Trophoblast cell (in vitro differentiated cells and primary cell): ENCODE measurements at regions not wholly inside any gene's neighbourhood (a gene's known extent, or its start where the extent isn't known, plus 50 kb on each side); places are given as distances from the start of the nearest gene placed in this dataset.

Experiments used
- DNase-seq, 2 donors: peaks; one replicate each; pipeline ENCODE4 v3.0.0-alpha.2; 2016
- H2AFZ ChIP-seq: 2 replicates; pipeline ENCODE4 v1.6.1; 2013; ENCODE audit warnings: low read length, moderate library complexity, mild to moderate bottlenecking; ENCODE audit not compliant: insufficient read depth, poor library complexity
- H2AK5ac ChIP-seq: 2 replicates; pipeline ENCODE4 v1.6.1; 2013; ENCODE audit warnings: mild to moderate bottlenecking, low read length
- H2BK120ac ChIP-seq: 2 replicates; pipeline ENCODE4 v1.6.1; 2013; ENCODE audit warnings: low read length, mild to moderate bottlenecking, moderate library complexity; ENCODE audit not compliant: insufficient read depth, poor library complexity
- H2BK12ac ChIP-seq: 2 replicates; pipeline ENCODE4 v1.6.1; 2013; ENCODE audit warnings: mild to moderate bottlenecking, low read length, moderate library complexity
- H2BK5ac ChIP-seq: 2 replicates; pipeline ENCODE4 v1.6.1; 2013; ENCODE audit warnings: low read length, low read depth, moderate library complexity, mild to moderate bottlenecking; ENCODE audit not compliant: poor library complexity
- H3K14ac ChIP-seq: 2 replicates; pipeline ENCODE4 v1.6.1; 2013; ENCODE audit warnings: mild to moderate bottlenecking, low read length
- H3K18ac ChIP-seq: 2 replicates; pipeline ENCODE4 v1.6.1; 2013; ENCODE audit warnings: mild to moderate bottlenecking, low read length
- H3K23ac ChIP-seq: 2 replicates; pipeline ENCODE4 v1.6.1; 2013; ENCODE audit warnings: low read length
- H3K27ac ChIP-seq: 2 replicates; pipeline ENCODE4 v1.5.1; 2013; ENCODE audit warnings: low read depth, mild to moderate bottlenecking, inconsistent platforms, low read length, moderate library complexity
- H3K27me3 ChIP-seq: 2 replicates; pipeline ENCODE4 v1.6.1; 2013; ENCODE audit warnings: inconsistent platforms, mild to moderate bottlenecking, low read length, moderate library complexity; ENCODE audit not compliant: insufficient read depth
- H3K36me3 ChIP-seq, 2 experiments: 1 replicate in 1 of 2; 2 replicates in 1 of 2; pipeline ENCODE4 v1.6.1; 2013; ENCODE audit warnings: low read length in 2 of 2, mild to moderate bottlenecking in 2 of 2, moderate library complexity in 1 of 2; ENCODE audit not compliant: insufficient read depth in 2 of 2, control insufficient read depth in 1 of 2
- H3K4ac ChIP-seq: 2 replicates; pipeline ENCODE4 v1.6.1; 2013; ENCODE audit warnings: low read depth, mild to moderate bottlenecking, low read length, moderate library complexity
- H3K4me1 ChIP-seq, 2 experiments: 1 replicate in 1 of 2; 2 replicates in 1 of 2; pipeline ENCODE4 v1.6.1; 2013; ENCODE audit warnings: low read length in 2 of 2, mild to moderate bottlenecking in 2 of 2, moderate library complexity in 1 of 2; ENCODE audit not compliant: insufficient read depth in 2 of 2, control insufficient read depth in 1 of 2
- H3K4me2 ChIP-seq: 2 replicates; pipeline ENCODE4 v1.6.1; 2013; ENCODE audit warnings: inconsistent platforms, mild to moderate bottlenecking, low read length, moderate library complexity
- H3K4me3 ChIP-seq: 2 replicates; pipeline ENCODE4 v1.5.1; 2013; ENCODE audit warnings: mild to moderate bottlenecking, low read depth, low read length, inconsistent platforms
- H3K79me1 ChIP-seq: one replicate; pipeline ENCODE4 v1.6.1; 2013; ENCODE audit warnings: low read length
- H3K79me2 ChIP-seq: 2 replicates; pipeline ENCODE4 v1.6.1; 2013; ENCODE audit warnings: low read length, mild to moderate bottlenecking; ENCODE audit not compliant: control insufficient read depth, insufficient read depth, poor library complexity
- H3K9ac ChIP-seq: 2 replicates; pipeline ENCODE4 v1.6.1; 2013; ENCODE audit warnings: mild to moderate bottlenecking, low read length
- H3K9me3 ChIP-seq: 2 replicates; pipeline ENCODE4 v1.6.1; 2013; ENCODE audit warnings: low read depth, mild to moderate bottlenecking, control low read depth, inconsistent platforms, low read length; ENCODE audit not compliant: insufficient read depth
- H4K12ac ChIP-seq: 2 replicates; pipeline ENCODE4 v1.6.1; 2013; ENCODE audit warnings: low read depth, mild to moderate bottlenecking, low read length, moderate library complexity
- H4K8ac ChIP-seq: 2 replicates; pipeline ENCODE4 v1.6.1; 2013; ENCODE audit warnings: low read depth, mild to moderate bottlenecking, low read length, moderate library complexity
- H4K91ac ChIP-seq: one replicate; pipeline ENCODE4 v1.6.1; 2013; ENCODE audit warnings: low read depth, mild to moderate bottlenecking, low read length, moderate library complexity
- WGBS: extraction: QIAGEN DNeasy Blood & Tissue Kit; methylation state at CpG from one replicate; pipeline ENCODE4 v1.1.7; 2013; ENCODE audit warnings: missing lambda C conversion rate; ENCODE audit not compliant: insufficient read length, insufficient coverage; ENCODE audit errors: extremely low coverage; 5-methylcytosine and 5-hydroxymethylcytosine counted together

DNA sequence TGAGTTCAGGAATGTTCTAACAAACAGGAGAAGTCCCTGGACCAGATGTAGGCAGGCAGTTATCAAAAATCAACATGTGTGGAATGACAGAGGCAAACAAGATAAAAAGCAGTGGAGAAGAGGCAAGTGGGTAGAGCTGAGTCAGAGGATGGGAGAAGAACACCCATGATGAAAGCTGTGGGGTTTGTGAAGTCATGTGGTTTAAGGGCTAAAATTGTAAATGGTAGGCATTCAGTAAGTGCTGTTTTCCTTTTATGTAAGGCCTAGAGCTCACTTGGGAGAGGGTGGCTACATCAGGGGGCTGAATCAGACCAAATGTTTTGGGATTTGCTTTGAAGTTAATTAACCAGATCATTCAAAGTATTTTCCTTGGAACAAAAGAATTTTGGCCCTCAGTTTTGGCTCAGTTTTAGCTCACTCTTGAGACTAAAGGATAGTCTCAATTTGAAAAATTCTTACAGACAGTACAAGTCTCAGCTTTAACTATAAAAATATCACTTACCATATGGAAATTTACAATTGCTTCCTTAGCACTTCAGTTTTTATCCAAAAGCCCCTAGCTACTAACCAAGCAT lies 114.5 kb upstream of the PCDH7 start:
- H3K9ac ChIP-seq: no peak overlapping the region
- H3K18ac ChIP-seq: no peak overlapping the region
- no peak overlapping the region for H3K4me2 ChIP-seq
- no peak overlapping the region for H3K27ac ChIP-seq
- no peak overlapping the region for H4K12ac ChIP-seq
- no peak overlapping the region for H2BK5ac ChIP-seq
- no peaks in the 10 kb centered on the region for H3K9me3 ChIP-seq
- no peaks in the 10 kb centered on the region for H3K79me2 ChIP-seq
- no peak overlapping the region for H4K8ac ChIP-seq
- no peak overlapping the region for H4K91ac ChIP-seq
- no peak overlapping the region for H3K4me3 ChIP-seq
- H2BK12ac ChIP-seq: no peak overlapping the region
- no peaks in the 10 kb centered on the region for H3K27me3 ChIP-seq
- H3K4me1 ChIP-seq: no peaks in the 10 kb centered on the region
- no peak overlapping the region for H3K23ac ChIP-seq
- no peak overlapping the region for H3K14ac ChIP-seq
- H3K36me3 ChIP-seq: no peaks in the 10 kb centered on the region
- no peak for DNase-seq
- H2AK5ac ChIP-seq: no peak overlapping the region
- H2BK120ac ChIP-seq: no peak overlapping the region
- no peak overlapping the region for H2AFZ ChIP-seq
- H3K79me1 ChIP-seq: no peaks in the 10 kb centered on the region
- no peak overlapping the region for H3K4ac ChIP-seq

DNA sequence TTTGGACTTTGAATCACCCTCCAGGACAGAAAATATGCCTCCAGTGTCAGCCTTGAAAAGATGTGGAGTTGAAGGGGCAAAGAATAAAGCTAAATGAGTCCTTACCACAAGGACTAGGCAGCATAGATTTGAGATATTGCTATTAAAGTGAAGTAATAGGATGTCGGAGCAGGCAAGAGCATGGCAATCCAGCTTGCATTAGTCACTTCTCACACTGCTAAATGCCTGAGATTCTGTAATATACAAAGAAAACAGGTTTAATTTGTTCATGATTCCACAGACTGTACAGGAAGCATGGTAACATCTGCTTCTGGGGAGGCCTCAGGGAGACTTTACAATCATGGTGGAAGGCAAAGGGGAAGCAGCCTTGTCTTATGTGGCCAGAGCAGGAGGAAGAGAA lies 109.8 kb upstream of the PCDH7 start:
- no CpG with 5 or more reads among the region's 1 CpG for WGBS
- Histone ChIP-seq H3K4me3 (no peak overlapping the region), H3K27me3 (no peaks in the 10 kb centered on the region), H2BK5ac (no peak overlapping the region), H3K79me2 (no peaks in the 10 kb centered on the region), H3K36me3 (no peaks in the 10 kb centered on the region), H3K4ac (no peak overlapping the region), H3K23ac (no peak overlapping the region), H3K9ac (no peak overlapping the region), H2BK12ac (no peak overlapping the region), H4K12ac (no peak overlapping the region), H3K9me3 (no peaks in the 10 kb centered on the region), H2AK5ac (no peak overlapping the region), H4K8ac (no peak overlapping the region), H3K18ac (no peak overlapping the region), H3K27ac (no peak overlapping the region), H4K91ac (no peak overlapping the region), H3K4me2 (no peak overlapping the region), H3K79me1 (no peaks in the 10 kb centered on the region), H3K4me1 (no peaks in the 10 kb centered on the region), H2AFZ (no peak overlapping the region), H3K14ac (no peak overlapping the region), H2BK120ac (no peak overlapping the region)
- DNase-seq: no peak

GRCh38 chr4:30614771-30615170 lies 105.4 kb upstream of the PCDH7 start:
- Histone ChIP-seq H3K4ac (no peak overlapping the region), H3K4me1 (no peaks in the 10 kb centered on the region), H3K27ac (no peak overlapping the region), H2BK12ac (no peak overlapping the region), H3K9me3 (no peaks in the 10 kb centered on the region), H3K14ac (no peak overlapping the region), H3K23ac (no peak overlapping the region), H3K79me1 (no peaks in the 10 kb centered on the region), H3K27me3 (no peaks in the 10 kb centered on the region), H3K18ac (no peak overlapping the region), H4K91ac (no peak overlapping the region), H2BK5ac (no peak overlapping the region), H2AK5ac (no peak overlapping the region), H2BK120ac (no peak overlapping the region), H3K79me2 (no peaks in the 10 kb centered on the region), H2AFZ (no peak overlapping the region), H3K9ac (no peak overlapping the region), H3K4me3 (no peak overlapping the region), H3K4me2 (no peak overlapping the region), H4K12ac (no peak overlapping the region), H3K36me3 (no peaks in the 10 kb centered on the region), H4K8ac (no peak overlapping the region)
- DNase-seq: no peak

- DNase-seq: peak in 1 of 2 donors; percentile 2
- H3K79me2 ChIP-seq: no peaks in the 10 kb centered on the region
- no peak overlapping the region for H3K14ac ChIP-seq
- no peak overlapping the region for H4K12ac ChIP-seq
- H3K79me1 ChIP-seq: no peaks in the 10 kb centered on the region
- no peaks in the 10 kb centered on the region for H3K9me3 ChIP-seq
- H3K27me3 ChIP-seq: no peaks in the 10 kb centered on the region
- no peak overlapping the region for H2AK5ac ChIP-seq
- H3K4me2 ChIP-seq: no peak overlapping the region
- no peak overlapping the region for H3K9ac ChIP-seq
- no peaks in the 10 kb centered on the region for H3K36me3 ChIP-seq
- H3K27ac ChIP-seq: no peak overlapping the region
- no peak overlapping the region for H4K91ac ChIP-seq
- H2BK120ac ChIP-seq: no peak overlapping the region
- no CpG with 5 or more reads among the region's 2 CpGs for WGBS
- H2AFZ ChIP-seq: no peak overlapping the region
- H3K4ac ChIP-seq: no peak overlapping the region
- no peak overlapping the region for H3K23ac ChIP-seq
- H3K4me3 ChIP-seq: no peak overlapping the region
- H2BK12ac ChIP-seq: no peak overlapping the region
- no peak overlapping the region for H2BK5ac ChIP-seq
- H3K4me1 ChIP-seq: no peaks in the 10 kb centered on the region
- H3K18ac ChIP-seq: no peak overlapping the region
- no peak overlapping the region for H4K8ac ChIP-seq
Measured at GRCh38 chr4:30616942-30617646, 103.1 kb upstream of the PCDH7 start.
